Stimulated activated naive CD8-positive, alpha-beta T cell treated with anti-CD3 and anti-CD28 coated beads, Interleukin-15, Interleukin-2, amounts not matched to agents 100 U/mL and 50 U/mL, for 24 hours (primary cell): ENCODE measurements at regions not wholly inside any gene's neighbourhood (a gene's known extent, or its start where the extent isn't known, plus 50 kb on each side); places are given as distances from the start of the nearest gene placed in this dataset.
A peak's percentile ranks its signal among the peaks of the same experiment; 100 is the strongest.

ENCODE experiments used
- ATAC-seq: fragments of 150-1000 bp; cut with Tn5 transposase; one replicate; pipeline ENCODE4 v1.10.0; 2021
- DNase-seq: peaks from one replicate; pipeline ENCODE4 v3.0.0; 2021

GRCh38 chr2:187134306-187134705, 285.3 kb upstream of the ZSWIM2 start:
- ATAC-seq, result no peak
- DNase-seq, result no peak

DNA sequence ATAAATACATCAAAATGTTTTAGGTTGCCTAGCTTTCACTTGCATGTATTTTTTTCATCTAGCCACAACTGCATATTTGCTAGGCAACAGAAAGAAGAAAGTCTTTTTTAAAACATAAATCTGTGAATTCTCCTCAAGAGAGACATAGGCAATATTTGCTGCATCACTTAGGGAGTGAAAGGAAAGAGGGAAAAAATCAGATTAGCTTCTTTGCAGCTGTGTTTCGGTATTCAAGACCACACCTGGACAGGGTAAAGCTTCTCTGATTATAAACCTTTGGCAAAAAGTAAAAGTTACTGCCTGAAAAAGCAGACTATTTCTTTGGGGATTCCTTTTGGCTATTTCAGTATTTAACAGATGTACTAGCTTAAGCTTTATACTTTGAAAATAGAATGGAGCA, 280.9 kb upstream of the ZSWIM2 start:
- no peak for DNase-seq

DNA sequence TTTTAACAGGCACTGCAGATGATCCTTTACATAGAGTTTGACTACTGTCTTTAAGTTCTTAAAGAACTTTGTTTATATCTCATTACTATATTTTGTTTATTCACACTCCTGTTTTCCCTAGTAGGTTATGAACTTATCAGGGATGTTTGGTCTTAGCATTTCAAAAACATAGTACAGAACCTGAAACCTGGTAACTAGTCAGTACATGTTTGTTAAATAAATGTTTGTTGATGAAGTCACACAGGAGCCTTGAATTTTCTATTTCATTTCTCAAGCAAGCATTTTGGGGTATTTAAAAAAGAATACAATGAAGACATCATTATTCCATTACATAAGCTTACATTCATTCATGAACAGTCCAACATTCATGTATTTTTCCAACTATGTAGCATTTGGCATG, 280.3 kb upstream of the ZSWIM2 start:
- DNase-seq, result no peak
- ATAC-seq, result no peak

More for the DNA sequence above, 280.9 kb upstream of the ZSWIM2 start:
- ATAC-seq, result no peak

- DNase-seq, result no peak
- no peak for ATAC-seq
These were observed 277.5 kb upstream of the ZSWIM2 start for GRCh38 chr2:187126247-187127005.

- ATAC-seq, result no peak
- DNase-seq, result no peak
These were observed 276.3 kb upstream of the ZSWIM2 start for GRCh38 chr2:187125318-187125717.

DNA sequence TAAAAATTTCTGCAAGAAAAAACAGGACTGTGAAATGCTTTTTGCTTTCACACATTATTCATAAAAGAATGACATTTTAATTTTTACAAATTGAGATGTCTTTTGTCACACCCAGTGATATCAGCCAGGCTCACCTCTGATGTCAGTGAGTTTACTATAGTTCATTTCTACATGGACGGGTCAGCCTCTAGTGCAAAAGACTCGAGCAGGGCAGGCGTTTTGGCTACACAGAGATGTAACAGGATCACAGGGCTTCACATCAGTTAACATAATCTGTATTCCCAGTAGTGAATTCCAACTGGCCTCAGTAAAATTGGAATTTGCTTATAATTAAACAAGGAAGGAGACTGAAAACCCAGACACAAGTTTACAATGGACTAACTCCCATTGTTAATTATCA, 275.6 kb upstream of the ZSWIM2 start:
- ATAC-seq (no peak), DNase-seq (no peak)

- ATAC-seq (no peak), DNase-seq (no peak)
These were observed 269.5 kb upstream of the ZSWIM2 start for GRCh38 chr2:187118331-187119099.

DNA sequence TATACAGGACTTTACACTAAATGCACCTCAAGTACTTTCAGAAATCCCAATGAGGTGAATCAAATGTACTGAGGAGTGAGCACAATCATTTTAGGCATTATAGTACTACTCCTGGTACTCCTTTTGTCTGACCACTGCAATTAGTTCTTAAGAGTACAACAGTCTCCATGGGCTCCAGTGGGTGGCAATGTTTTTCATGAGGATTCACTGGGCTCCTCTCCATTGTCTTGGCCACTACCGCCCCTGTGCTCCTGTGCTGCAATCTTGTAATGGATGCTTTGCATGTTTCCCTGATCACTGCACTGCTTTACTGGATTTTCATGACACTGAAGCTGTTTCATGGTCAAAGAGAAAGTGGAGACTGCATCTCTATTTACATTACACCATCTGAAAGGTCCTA, 268.5 kb upstream of the ZSWIM2 start:
- DNase-seq, result no peak
- ATAC-seq, result no peak

DNA sequence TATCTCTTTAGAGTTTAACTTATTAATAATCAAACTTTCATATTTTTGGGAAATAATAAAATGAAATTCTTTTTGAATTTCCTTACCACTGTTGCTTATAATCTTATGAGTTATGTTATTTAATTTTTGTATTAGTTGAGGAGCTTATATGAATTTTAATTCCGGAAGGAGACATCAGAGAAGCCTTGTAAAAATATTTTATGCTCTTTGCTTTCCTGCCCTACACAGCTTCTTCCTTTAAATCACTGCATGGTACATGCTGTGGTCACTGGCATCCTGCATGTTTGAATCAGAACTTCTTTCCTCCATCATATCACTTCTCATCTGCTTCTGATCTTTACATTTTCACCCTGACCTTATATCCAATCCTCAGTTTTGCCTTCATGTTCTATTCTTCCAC, 266.7 kb upstream of the ZSWIM2 start:
- DNase-seq (no peak), ATAC-seq (no peak)

DNA sequence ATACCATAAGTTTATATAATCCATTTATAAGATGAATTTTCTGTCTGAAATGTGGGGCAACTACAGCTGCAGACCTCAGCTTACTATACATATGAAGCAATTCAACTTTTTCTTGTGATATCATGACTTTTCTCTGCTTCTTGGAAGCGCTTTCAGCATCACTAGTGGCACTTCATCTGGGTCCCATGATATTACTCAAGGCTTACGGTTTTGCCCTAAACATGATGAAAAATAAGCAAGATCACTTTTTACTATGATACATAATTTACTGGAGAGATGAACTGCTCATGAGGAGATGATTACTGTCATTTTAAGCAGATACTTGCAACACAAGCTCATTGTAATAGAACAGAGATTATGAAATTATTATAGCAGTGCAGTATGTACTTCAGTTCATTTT, 258.0 kb upstream of the ZSWIM2 start:
- DNase-seq (no peak), ATAC-seq (no peak)

- no peak for DNase-seq
- no peak for ATAC-seq
These were observed 256.2 kb upstream of the ZSWIM2 start for GRCh38 chr2:187105218-187105617.

- DNase-seq, result no peak
- ATAC-seq, result no peak
These were observed 253.4 kb upstream of the ZSWIM2 start for GRCh38 chr2:187102381-187102780.

GRCh38 chr2:187098154-187098553, 249.2 kb upstream of the ZSWIM2 start:
- DNase-seq, result no peak
- ATAC-seq, result no peak

DNA sequence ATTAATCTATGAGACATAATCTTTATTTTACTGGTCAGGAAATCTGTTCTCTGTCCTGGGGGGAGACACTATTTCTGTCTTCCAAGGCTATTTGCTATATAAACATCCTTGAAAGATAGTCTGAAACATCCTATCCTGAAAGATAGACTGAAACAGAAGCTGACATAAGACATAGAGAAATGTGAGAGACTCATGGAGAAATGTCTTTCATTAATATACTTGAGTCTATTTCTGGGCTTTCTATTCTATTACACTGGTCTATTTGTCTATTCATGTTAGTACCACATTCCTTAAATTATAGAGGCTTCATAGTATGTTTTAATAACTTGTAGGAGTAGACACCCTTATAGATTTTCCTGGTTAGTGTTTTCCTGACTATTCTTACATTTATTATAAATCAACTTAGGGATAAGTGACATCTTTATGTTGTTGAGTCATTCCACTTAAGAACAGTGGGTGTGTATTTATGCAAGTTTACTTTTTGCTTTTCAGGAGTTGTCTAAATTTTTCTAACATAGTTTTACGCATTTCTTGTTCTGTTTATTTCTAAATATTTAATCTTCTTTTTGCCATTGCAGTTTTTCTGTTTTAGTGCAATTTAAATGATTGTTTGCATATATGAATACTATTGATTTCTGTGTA, 244.9 kb upstream of the ZSWIM2 start:
- DNase-seq, result no peak
- no peak for ATAC-seq

GRCh38 chr2:187091664-187092063, 242.7 kb upstream of the ZSWIM2 start:
- ATAC-seq (no peak), DNase-seq (no peak)

GRCh38 chr2:187084524-187084923, 235.6 kb upstream of the ZSWIM2 start:
- no peak for DNase-seq

GRCh38 chr2:187081461-187081860, 232.5 kb upstream of the ZSWIM2 start:
- DNase-seq (no peak), ATAC-seq (no peak)

More at GRCh38 chr2:187084524-187084923, 235.6 kb upstream of the ZSWIM2 start:
- ATAC-seq, result no peak

GRCh38 chr2:187079901-187080300, 230.9 kb upstream of the ZSWIM2 start:
- ATAC-seq (no peak), DNase-seq (no peak)

- ATAC-seq (peak; percentile 46), DNase-seq (no peak)
These were observed 229.3 kb upstream of the ZSWIM2 start for GRCh38 chr2:187078297-187078696.

- DNase-seq (no peak), ATAC-seq (no peak)
These were observed 226.7 kb upstream of the ZSWIM2 start for GRCh38 chr2:187075671-187076070.

DNA sequence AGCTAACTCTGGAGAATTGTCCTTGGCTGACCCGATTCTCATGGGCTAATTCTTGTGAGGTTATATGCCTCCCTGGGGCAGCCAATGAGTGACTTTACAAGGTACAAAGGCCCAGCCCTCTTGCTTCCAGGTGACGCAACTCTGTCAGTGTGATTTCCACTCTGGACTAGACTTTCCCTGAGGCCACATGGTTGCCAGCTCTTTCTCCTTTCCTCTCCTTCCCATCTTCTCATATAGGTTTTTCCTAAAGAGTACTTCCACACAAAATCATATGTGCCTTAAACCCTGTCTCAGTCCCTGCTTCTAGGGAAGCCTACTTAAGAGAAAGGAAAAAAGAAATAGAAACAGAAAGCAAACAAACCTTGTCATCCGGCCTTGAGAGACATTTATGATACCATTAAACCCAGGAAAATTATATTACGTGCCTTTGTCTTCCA, 226.2 kb upstream of the ZSWIM2 start:
- ATAC-seq (no peak), DNase-seq (no peak)

- ATAC-seq, result no peak
- no peak for DNase-seq
These were observed 209.2 kb upstream of the ZSWIM2 start for GRCh38 chr2:187058198-187058597.

- no peak for DNase-seq
- ATAC-seq, result no peak
These were observed 208.5 kb upstream of the ZSWIM2 start for GRCh38 chr2:187057466-187057865.
